ENCODE measurements at regions not wholly inside any gene's neighbourhood (a gene's known extent, or its start where the extent isn't known, plus 50 kb on each side); places are given as distances from the start of the nearest gene placed in this dataset.

DNA sequence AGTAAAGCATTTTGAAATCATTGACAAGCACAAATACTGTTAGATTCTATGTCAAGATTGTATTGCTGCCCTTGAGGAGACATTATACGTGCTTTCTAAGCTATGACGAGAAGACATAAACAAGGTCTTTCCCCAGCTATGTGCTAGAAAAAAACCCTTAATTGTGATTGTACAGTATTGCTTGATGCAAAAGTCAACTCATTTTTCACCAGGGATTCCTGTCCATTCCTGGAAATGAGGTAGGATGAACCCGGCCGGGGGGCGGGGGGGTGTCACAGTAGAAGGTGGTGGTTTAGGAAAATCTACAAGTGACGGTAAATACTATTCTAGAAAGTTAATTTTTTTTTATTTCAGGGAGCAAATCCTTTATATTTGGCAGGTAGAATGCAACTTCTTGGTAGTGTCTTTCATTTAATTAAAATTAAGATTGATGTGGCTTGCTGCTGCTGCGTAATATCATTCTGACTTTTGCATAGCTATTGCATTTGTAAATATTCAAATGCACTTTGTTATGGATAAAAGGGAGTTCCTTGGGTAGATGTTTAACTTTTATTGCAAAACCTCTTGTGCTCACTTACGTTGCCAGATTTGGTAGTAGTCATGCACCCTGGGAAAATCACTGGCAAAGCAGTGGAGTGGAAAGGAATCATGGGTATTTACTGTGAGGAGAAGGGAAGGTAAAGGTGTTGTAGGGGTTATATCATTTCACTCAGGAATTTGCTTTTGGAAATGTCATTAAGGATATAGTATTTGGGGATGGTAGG, 164.4 kb upstream of the PRPS1L1 start:
- TF ChIP-seq, protein P1, sequence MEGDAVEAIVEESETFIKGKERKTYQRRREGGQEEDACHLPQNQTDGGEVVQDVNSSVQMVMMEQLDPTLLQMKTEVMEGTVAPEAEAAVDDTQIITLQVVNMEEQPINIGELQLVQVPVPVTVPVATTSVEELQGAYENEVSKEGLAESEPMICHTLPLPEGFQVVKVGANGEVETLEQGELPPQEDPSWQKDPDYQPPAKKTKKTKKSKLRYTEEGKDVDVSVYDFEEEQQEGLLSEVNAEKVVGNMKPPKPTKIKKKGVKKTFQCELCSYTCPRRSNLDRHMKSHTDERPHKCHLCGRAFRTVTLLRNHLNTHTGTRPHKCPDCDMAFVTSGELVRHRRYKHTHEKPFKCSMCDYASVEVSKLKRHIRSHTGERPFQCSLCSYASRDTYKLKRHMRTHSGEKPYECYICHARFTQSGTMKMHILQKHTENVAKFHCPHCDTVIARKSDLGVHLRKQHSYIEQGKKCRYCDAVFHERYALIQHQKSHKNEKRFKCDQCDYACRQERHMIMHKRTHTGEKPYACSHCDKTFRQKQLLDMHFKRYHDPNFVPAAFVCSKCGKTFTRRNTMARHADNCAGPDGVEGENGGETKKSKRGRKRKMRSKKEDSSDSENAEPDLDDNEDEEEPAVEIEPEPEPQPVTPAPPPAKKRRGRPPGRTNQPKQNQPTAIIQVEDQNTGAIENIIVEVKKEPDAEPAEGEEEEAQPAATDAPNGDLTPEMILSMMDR (conservative IDR thresholded peaks at IDR 0.05; ENCODE audit: low read length): no peak
- TF ChIP-seq EZH2phosphoT487 (IDR thresholded peaks at IDR 0.05; ENCODE audit: borderline replicate concordance, low read depth, low read length): no peak
